Body of pancreas (tissue), 4 donors: ENCODE measurements at regions not wholly inside any gene's neighbourhood (a gene's known extent, or its start where the extent isn't known, plus 50 kb on each side); places are given as distances from the start of the nearest gene placed in this dataset.

ENCODE experiments used
- CTCF ChIP-seq, 7 experiments: fragments of 450-650 bp in 4 of 7; fragments of 200-600 bp in 3 of 7; sonication (generic) in 3 of 7; IDR thresholded peaks; one replicate each; pipeline ENCODE4 v1.5.1; 2016 to 2019; ENCODE audit warnings: antibody characterized with exemption in 7 of 7
- POLR2A ChIP-seq, 3 donors: fragments of 450-650 bp; IDR thresholded peaks; one replicate each; pipeline ENCODE4 v1.6.1; 2016; ENCODE audit warnings: antibody characterized with exemption in 3 of 3, mild to moderate bottlenecking in 2 of 3

- TF ChIP-seq CTCF (IDR thresholded peaks at IDR 0.05) (no peak), POLR2A (IDR thresholded peaks at IDR 0.05) (no peak)
These were observed 96.6 kb upstream of the CTNNB1 start for GRCh38 chr3:41102750-41103149.
